Activated CD8-positive, alpha-beta T cell treated with anti-CD3 and anti-CD28 coated beads for 36 hours (primary cell): ENCODE measurements at regions not wholly inside any gene's neighbourhood (a gene's known extent, or its start where the extent isn't known, plus 50 kb on each side); places are given as distances from the start of the nearest gene placed in this dataset.

Experiments
- ATAC-seq: fragments of 200-7000 bp; cut with Tn5 transposase; one replicate; pipeline ENCODE4 v1.10.0; 2021; ENCODE audit warnings: mild to moderate bottlenecking, moderate library complexity
- CTCF ChIA-PET: fragments of 350-600 bp; sonication (Branson Sonifier 250); formaldehyde crosslinking; loops from one replicate; lab custom pipeline; 2021; ENCODE audit warnings: antibody characterized with exemption; lab: Charles Lee
- POLR2A ChIA-PET: fragments of 350-600 bp; sonication (Branson Sonifier 250); formaldehyde crosslinking; loops from one replicate; lab custom pipeline; 2021; ENCODE audit warnings: antibody characterized with exemption; lab: Charles Lee
- DNase-seq: peaks from one replicate; pipeline ENCODE4 v3.0.0-alpha.2; 2020
- H3K27ac Mint-ChIP-seq: one replicate; pipeline ENCODE4 v1.8.0; 2021; ENCODE audit warnings: mild to moderate bottlenecking, mixed read lengths
- H3K27me3 Mint-ChIP-seq: one replicate; pipeline ENCODE4 v1.8.0; 2021; ENCODE audit warnings: mixed read lengths
- H3K36me3 Mint-ChIP-seq: one replicate; pipeline ENCODE4 v1.8.0; 2021; ENCODE audit warnings: low read depth, mixed read lengths
- H3K4me1 Mint-ChIP-seq: one replicate; pipeline ENCODE4 v1.8.0; 2021; ENCODE audit warnings: low read depth, mixed read lengths
- H3K4me3 Mint-ChIP-seq: one replicate; pipeline ENCODE4 v1.8.0; 2021; ENCODE audit warnings: mild to moderate bottlenecking, moderate library complexity, mixed read lengths
- H3K9me3 Mint-ChIP-seq: one replicate; pipeline ENCODE4 v1.8.0; 2021; ENCODE audit warnings: mixed read lengths
- CTCF ChIP-seq: fragments of 200-600 bp; IDR thresholded peaks from one replicate; pipeline ENCODE4 v1.8.0; 2022; ENCODE audit warnings: antibody characterized with exemption, mild to moderate bottlenecking
- intact Hi-C: fragments of 100-400 bp; cut with micrococcal nuclease; formaldehyde crosslinking; loops from one replicate; pipeline ENCODE4 v1.10.0; 2022

- peaks cover 3% of the 10 kb centered on the region for H3K27me3 Mint-ChIP-seq
- no peak for DNase-seq
- no peak overlapping the region for H3K27ac Mint-ChIP-seq
- no peak for TF ChIP-seq CTCF
- ATAC-seq, result no peak
- POLR2A ChIA-PET, result no interaction called here
- H3K36me3 Mint-ChIP-seq, result no peaks in the 10 kb centered on the region
- no peaks in the 10 kb centered on the region for H3K4me1 Mint-ChIP-seq
- intact Hi-C loops, result loop anchor here (5.0 kb wide), 1 partner anchor 211 kb away; no protein-coding TSS in a partner anchor
- no peaks in the 10 kb centered on the region for H3K9me3 Mint-ChIP-seq
- H3K4me3 Mint-ChIP-seq, result no peak overlapping the region
- CTCF ChIA-PET, result interaction anchor here (1.2 kb wide), 1 partner anchor 367 kb away, joined by 3 read pairs; no protein-coding TSS in a partner anchor
These were observed 54.2 kb downstream of the SIX6 start for GRCh38 chr14:60563113-60563512.

DNA sequence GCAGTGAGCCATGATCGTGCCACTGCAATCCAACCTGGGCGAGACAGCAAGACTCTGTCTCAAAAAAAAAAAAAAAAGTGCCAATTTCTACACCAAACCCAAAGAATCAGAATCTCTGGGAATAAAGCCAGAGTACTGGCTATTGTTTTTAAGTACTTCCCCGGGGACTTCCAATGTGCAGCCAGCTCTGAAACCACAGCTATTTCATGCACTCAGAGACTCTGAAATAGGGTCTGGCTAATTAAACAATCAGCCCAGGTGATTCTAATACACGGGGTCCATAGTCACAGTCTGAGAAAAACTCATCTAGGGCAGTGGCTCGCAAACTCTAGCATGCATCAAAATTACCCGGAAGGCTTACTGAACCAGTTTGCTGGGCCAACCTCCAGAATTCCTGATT, 56.3 kb downstream of the SIX6 start:
- POLR2A ChIA-PET, result no interaction called here

DNA sequence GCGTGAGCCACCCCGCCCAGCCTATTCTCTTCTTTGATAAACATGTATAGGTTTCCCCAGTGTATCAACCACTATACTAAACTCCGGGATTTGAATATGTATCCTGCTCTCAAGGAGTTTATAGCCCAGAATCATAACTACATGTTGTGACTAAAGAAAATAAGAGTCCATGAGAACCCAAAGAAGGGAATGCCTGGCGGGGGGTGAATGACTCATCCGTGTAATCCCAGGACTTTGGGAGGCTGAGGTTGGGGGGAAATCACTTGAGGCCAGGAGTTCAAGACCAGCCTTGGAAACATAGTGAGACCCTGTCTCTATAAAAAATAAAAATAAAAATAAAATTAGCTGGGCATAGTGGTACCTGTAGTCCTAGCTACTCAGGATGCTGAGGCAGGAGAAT, 57.2 kb downstream of the SIX6 start:
- no peaks in the 10 kb centered on the region for H3K9me3 Mint-ChIP-seq
- DNase-seq, result no peak
- no peaks in the 10 kb centered on the region for H3K4me1 Mint-ChIP-seq
- POLR2A ChIA-PET, result no interaction called here
- ATAC-seq, result no peak
- no peak overlapping the region for H3K4me3 Mint-ChIP-seq
- CTCF ChIA-PET, result interaction anchor here (1.4 kb wide), 1 partner anchor 217 kb away, joined by 4 read pairs; no protein-coding TSS in a partner anchor
- peaks cover 3% of the 10 kb centered on the region for H3K27me3 Mint-ChIP-seq
- intact Hi-C loops, result no loop called here
- no peaks in the 10 kb centered on the region for H3K36me3 Mint-ChIP-seq
- no peak overlapping the region for H3K27ac Mint-ChIP-seq
- TF ChIP-seq CTCF, result no peak

More for the DNA sequence above, 56.3 kb downstream of the SIX6 start:
- intact Hi-C loops, result no loop called here
- H3K27me3 Mint-ChIP-seq, result peaks cover 3% of the 10 kb centered on the region
- H3K9me3 Mint-ChIP-seq, result no peaks in the 10 kb centered on the region
- TF ChIP-seq CTCF, result no peak
- ATAC-seq, result no peak
- H3K4me1 Mint-ChIP-seq, result no peaks in the 10 kb centered on the region
- no peak overlapping the region for H3K4me3 Mint-ChIP-seq
- no peak overlapping the region for H3K27ac Mint-ChIP-seq
- DNase-seq, result no peak
- CTCF ChIA-PET, result no interaction called here
- H3K36me3 Mint-ChIP-seq, result no peaks in the 10 kb centered on the region

DNA sequence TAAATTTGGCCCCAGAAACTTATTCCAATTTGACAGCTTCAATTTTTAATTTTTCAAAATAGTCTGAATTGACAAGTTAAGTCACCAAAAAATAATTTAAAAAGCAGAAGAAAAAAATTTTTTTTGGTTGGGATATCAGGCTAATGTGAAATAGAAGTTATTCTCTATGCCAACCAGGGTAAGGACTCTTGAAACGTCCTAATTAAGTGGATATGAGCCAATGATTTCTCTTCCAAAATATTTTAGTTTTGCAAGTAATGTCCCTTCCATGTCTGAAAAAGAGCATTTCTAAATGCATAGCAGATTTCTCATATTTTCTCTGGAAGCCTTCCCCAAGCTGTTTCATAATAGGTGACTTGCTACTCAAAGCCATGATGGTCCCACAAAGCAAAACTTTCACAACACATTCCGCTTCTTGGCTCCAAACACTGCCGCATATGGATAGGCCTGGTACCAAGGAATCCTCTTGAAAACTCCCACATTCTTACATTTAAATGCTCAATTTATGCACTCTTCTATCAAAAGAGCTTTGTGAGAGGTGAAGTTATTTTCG, 65.1 kb downstream of the SIX6 start:
- TF ChIP-seq CTCF, result no peak
- Mint-ChIP-seq H3K27ac (no peak overlapping the region), H3K9me3 (no peaks in the 10 kb centered on the region), H3K27me3 (peaks cover 12% of the 10 kb centered on the region), H3K4me1 (no peaks in the 10 kb centered on the region), H3K36me3 (no peaks in the 10 kb centered on the region), H3K4me3 (no peak overlapping the region)
- ATAC-seq, result no peak
- ChIA-PET POLR2A (no interaction called here), CTCF (no interaction called here)
- DNase-seq, result no peak
- intact Hi-C loops, result no loop called here

DNA sequence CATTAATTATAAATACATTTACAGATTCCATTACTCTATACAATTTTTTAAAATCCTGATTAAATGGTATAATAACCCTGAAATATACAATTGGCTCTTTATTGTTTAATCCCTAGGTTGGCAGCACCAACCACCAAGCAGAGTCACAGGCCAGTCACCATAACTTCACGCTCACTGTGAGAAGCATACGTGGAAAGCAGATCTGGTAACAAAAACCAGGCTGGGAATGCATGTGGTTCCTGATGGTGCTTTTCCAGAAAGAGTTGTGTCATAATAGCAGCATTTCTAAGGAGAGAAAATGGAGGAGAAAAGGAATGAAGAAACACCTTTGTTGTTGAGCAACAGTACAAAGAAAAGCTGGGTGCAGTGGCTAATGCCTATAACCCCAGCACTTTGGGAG, 66.1 kb downstream of the SIX6 start:
- TF ChIP-seq CTCF, result no peak
- ChIA-PET POLR2A (no interaction called here), CTCF (no interaction called here)
- Mint-ChIP-seq H3K27me3 (peaks cover 12% of the 10 kb centered on the region), H3K9me3 (no peaks in the 10 kb centered on the region), H3K27ac (no peak overlapping the region), H3K4me1 (no peaks in the 10 kb centered on the region), H3K4me3 (no peak overlapping the region), H3K36me3 (no peaks in the 10 kb centered on the region)
- ATAC-seq, result no peak
- DNase-seq, result no peak
- intact Hi-C loops, result no loop called here
